Uterus (tissue), 2 donors: ENCODE measurements at regions not wholly inside any gene's neighbourhood (a gene's known extent, or its start where the extent isn't known, plus 50 kb on each side); places are given as distances from the start of the nearest gene placed in this dataset.

Source experiments
- POLR2A ChIP-seq, 2 donors: fragments of 450-650 bp; IDR thresholded peaks; one replicate each; pipeline ENCODE4 v1.6.1; 2016; ENCODE audit warnings: antibody characterized with exemption in 2 of 2, mild to moderate bottlenecking in 1 of 2, moderate library complexity in 1 of 2
- TF ChIP-seq, protein P1 (sequence below), 4 experiments: fragments of 200-600 bp in 2 of 4; fragments of 450-650 bp in 2 of 4; sonication (generic) in 2 of 4; IDR thresholded peaks; one replicate each; pipeline ENCODE4 v1.5.1; 2016 to 2019; ENCODE audit warnings: antibody characterized with exemption in 4 of 4, mild to moderate bottlenecking in 2 of 4, moderate library complexity in 1 of 4

DNA sequence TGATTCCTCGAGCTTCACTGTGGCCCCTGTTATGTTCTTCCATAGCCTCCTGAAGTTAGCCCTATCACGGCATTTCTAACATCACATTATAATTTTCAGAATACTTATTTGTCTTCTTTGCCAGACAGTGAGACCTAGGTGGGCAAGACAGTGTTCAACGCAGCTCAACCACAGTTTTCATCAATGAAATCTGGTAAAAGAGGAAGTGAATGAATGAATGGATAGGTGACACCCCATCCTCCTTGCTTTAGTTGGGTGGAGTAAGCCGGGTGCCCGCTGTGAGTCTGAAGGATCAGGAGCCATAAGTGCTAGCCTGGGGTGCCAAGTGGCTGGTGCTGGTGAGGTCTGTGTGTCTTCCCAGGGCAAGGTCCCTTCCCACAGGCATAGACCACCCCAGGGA, 60.2 kb upstream of the MTNR1B start:
- TF ChIP-seq, protein P1, sequence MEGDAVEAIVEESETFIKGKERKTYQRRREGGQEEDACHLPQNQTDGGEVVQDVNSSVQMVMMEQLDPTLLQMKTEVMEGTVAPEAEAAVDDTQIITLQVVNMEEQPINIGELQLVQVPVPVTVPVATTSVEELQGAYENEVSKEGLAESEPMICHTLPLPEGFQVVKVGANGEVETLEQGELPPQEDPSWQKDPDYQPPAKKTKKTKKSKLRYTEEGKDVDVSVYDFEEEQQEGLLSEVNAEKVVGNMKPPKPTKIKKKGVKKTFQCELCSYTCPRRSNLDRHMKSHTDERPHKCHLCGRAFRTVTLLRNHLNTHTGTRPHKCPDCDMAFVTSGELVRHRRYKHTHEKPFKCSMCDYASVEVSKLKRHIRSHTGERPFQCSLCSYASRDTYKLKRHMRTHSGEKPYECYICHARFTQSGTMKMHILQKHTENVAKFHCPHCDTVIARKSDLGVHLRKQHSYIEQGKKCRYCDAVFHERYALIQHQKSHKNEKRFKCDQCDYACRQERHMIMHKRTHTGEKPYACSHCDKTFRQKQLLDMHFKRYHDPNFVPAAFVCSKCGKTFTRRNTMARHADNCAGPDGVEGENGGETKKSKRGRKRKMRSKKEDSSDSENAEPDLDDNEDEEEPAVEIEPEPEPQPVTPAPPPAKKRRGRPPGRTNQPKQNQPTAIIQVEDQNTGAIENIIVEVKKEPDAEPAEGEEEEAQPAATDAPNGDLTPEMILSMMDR (IDR thresholded peaks at IDR 0.05), result no peak
- no peak for TF ChIP-seq POLR2A (IDR thresholded peaks at IDR 0.05)
